ENCODE measurements at regions not wholly inside any gene's neighbourhood (a gene's known extent, or its start where the extent isn't known, plus 50 kb on each side); places are given as distances from the start of the nearest gene placed in this dataset.

DNA sequence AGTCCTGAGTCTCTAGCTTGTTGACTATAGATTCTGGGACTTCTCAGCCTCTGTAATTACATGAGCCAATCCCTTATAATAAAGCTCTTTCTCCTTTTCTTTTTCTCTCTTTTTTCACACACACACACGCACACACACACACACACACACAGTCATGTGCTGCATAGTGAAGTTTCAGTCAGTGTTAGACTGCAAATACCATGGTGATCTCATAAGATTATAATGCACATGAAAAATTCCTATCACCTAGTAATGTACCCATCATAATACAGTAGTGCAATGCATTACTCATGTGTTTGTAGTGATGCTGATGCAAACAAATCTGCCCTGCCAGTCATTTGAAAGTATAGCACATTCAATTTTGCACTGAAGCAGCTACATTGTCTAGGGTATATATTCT is 558.2 kb downstream of the SUCLG1 start:
- Histone ChIP-seq H3K9me1 (ENCODE audit: control insufficient read depth, insufficient read depth, low read length) (no peaks in the 10 kb centered on the region), H3K79me2 (ENCODE audit: control insufficient read depth, insufficient read depth, low read length) (no peaks in the 10 kb centered on the region), H3K36me3 (ENCODE audit: control insufficient read depth, insufficient read depth, low read length) (no peaks in the 10 kb centered on the region), H3K4me3 (no peak overlapping the region), H3K9ac (ENCODE audit: insufficient read depth in 1 of 2, low read depth in 2 of 2, low read length in 2 of 2) (no peak overlapping the region), H3K27ac (ENCODE audit: extremely low read depth, low read depth, low read length) (no peak overlapping the region), H3K4me1 (replicated peaks in 1 of 2; ENCODE audit: control insufficient read depth in 2 of 2, insufficient read depth in 2 of 2, low read length in 2 of 2) (no peaks in the 10 kb centered on the region), H4K20me1 (replicated peaks; ENCODE audit: control insufficient read depth, insufficient read depth, low read length) (no peaks in the 10 kb centered on the region), H3K27me3 (ENCODE audit: control insufficient read depth in 2 of 2, insufficient read depth in 2 of 2, low read length in 2 of 2) (no peaks in the 10 kb centered on the region), H3K9me3 (replicated peaks; ENCODE audit: control insufficient read depth, insufficient read depth, low read depth, low read length) (no peaks in the 10 kb centered on the region), H2AFZ (ENCODE audit: low read depth, low read length) (no peak overlapping the region), H3K4me2 (ENCODE audit: insufficient read depth, low read length) (no peak overlapping the region)
- intact Hi-C loops (cut with micrococcal nuclease) (no loop called here), in situ Hi-C loops (cut with MboI) (no loop called here)
- no peak for DNase-seq (ENCODE audit: extremely low read depth in 1 of 4, low spot score in 3 of 4)
- ChIA-PET CTCF (ENCODE audit: low intra/inter-chr PET ratio) (no interaction called here), POLR2A (interaction anchor here (0.6 kb wide), 1 partner anchor 18 kb away, joined by 3 read pairs; no protein-coding TSS in a partner anchor)
- WGBS (ENCODE audit: insufficient coverage, low coverage, missing lambda C conversion rate): 17% methylated on average over 1 of the region's 1 CpG
- no TSS peak for BruUV-seq (replicated peaks)
- no peak for TF ChIP-seq MCM2 (IDR thresholded peaks at IDR 0.05; ENCODE audit: low read depth)
- TF ChIP-seq KLF16 (IDR thresholded peaks at IDR 0.05): no peak
- TF ChIP-seq ZNF79 (CRISPR knock-in tag; IDR thresholded peaks at IDR 0.05; ENCODE audit: low read depth): no peak
- TF ChIP-seq CBX3 (IDR thresholded peaks at IDR 0.05; ENCODE audit: borderline replicate concordance in 1 of 2, low read length in 2 of 2): no peak
- no peak for ATAC-seq
- FAIRE-seq: no peak

DNA sequence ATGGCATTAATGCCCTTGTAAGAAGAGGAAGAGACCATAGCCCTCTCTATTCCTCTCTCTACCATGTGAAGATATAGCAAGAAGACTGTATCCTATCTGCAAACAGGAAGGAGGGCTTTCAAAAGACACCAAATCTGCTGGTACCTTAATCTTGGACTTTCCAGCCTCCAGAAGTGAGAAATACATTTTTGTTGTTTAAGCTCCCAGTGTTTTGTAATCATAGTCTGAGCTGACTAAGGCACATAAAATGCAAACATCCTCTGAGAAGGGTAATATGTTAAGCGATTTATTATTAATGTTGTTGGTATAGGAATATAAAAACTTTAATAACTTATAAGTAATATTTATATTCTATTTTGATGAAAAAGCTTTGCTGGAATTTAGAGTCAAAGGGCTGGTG is 559.8 kb downstream of the SUCLG1 start:
- 7% methylated on average over 1 of the region's 1 CpG for WGBS (ENCODE audit: insufficient coverage, low coverage, missing lambda C conversion rate)
- no peaks in the 10 kb centered on the region for H4K20me1 ChIP-seq (replicated peaks; ENCODE audit: control insufficient read depth, insufficient read depth, low read length)
- no peaks in the 10 kb centered on the region for H3K9me3 ChIP-seq (replicated peaks; ENCODE audit: control insufficient read depth, insufficient read depth, low read depth, low read length)
- H2AFZ ChIP-seq (ENCODE audit: low read depth, low read length): no peak overlapping the region
- in situ Hi-C loops (cut with MboI): no loop called here
- TF ChIP-seq FOS (IDR thresholded peaks at IDR 0.05; ENCODE audit: extremely low read depth, insufficient read length): no peak
- no peak for TF ChIP-seq ESRRA (IDR thresholded peaks at IDR 0.05; ENCODE audit: borderline replicate concordance, low read depth)
- BruUV-seq (replicated peaks): no TSS peak
- no peaks in the 10 kb centered on the region for H3K27me3 ChIP-seq (ENCODE audit: control insufficient read depth in 2 of 2, insufficient read depth in 2 of 2, low read length in 2 of 2)
- no peak for ATAC-seq
- no peak for FAIRE-seq
- no peaks in the 10 kb centered on the region for H3K4me1 ChIP-seq (replicated peaks in 1 of 2; ENCODE audit: control insufficient read depth in 2 of 2, insufficient read depth in 2 of 2, low read length in 2 of 2)
- no peak overlapping the region for H3K27ac ChIP-seq (ENCODE audit: extremely low read depth, low read depth, low read length)
- DNase-seq (ENCODE audit: extremely low read depth in 1 of 4, low spot score in 3 of 4): no peak
- H3K4me2 ChIP-seq (ENCODE audit: insufficient read depth, low read length): no peak overlapping the region
- no peak overlapping the region for H3K4me3 ChIP-seq
- no peaks in the 10 kb centered on the region for H3K9me1 ChIP-seq (ENCODE audit: control insufficient read depth, insufficient read depth, low read length)
- H3K79me2 ChIP-seq (ENCODE audit: control insufficient read depth, insufficient read depth, low read length): no peaks in the 10 kb centered on the region
- ChIA-PET CTCF (ENCODE audit: low intra/inter-chr PET ratio) (no interaction called here), POLR2A (interaction anchor here (0.8 kb wide), 1 partner anchor 52 kb away, joined by 3 read pairs; no protein-coding TSS in a partner anchor)
- intact Hi-C loops (cut with micrococcal nuclease): no loop called here
- H3K36me3 ChIP-seq (ENCODE audit: control insufficient read depth, insufficient read depth, low read length): no peaks in the 10 kb centered on the region
- H3K9ac ChIP-seq (ENCODE audit: insufficient read depth in 1 of 2, low read depth in 2 of 2, low read length in 2 of 2): no peak overlapping the region
